ENCODE measurements at regions not wholly inside any gene's neighbourhood (a gene's known extent, or its start where the extent isn't known, plus 50 kb on each side); places are given as distances from the start of the nearest gene placed in this dataset.
"Not testable (repeated sequence)": the region's sequence is repeated elsewhere in the genome, so short reads cannot be mapped to it uniquely, and the experiment has no call there.

GRCh38 chr21:29396951-29397455 is 98.3 kb downstream of the BACH1 start:
- DNase-seq (ENCODE audit: low read depth): no peak

GRCh38 chr21:29403301-29403700 is 104.6 kb downstream of the BACH1 start:
- DNase-seq (ENCODE audit: low read depth): no peak

GRCh38 chr21:29403922-29404538 is 105.3 kb downstream of the BACH1 start:
- no peak for DNase-seq (ENCODE audit: low read depth)

GRCh38 chr21:29405503-29406122 is 106.9 kb downstream of the BACH1 start:
- DNase-seq (ENCODE audit: low read depth): no peak

- DNase-seq (ENCODE audit: low read depth): no peak
Measured at GRCh38 chr21:29406385-29406784, 107.7 kb downstream of the BACH1 start.

GRCh38 chr21:29407571-29407970 is 108.8 kb downstream of the BACH1 start:
- DNase-seq (ENCODE audit: low read depth): no peak

- DNase-seq (ENCODE audit: low read depth): no peak
Measured at GRCh38 chr21:29413683-29414082, 115.0 kb downstream of the BACH1 start.

GRCh38 chr21:29416268-29416667 is 117.5 kb downstream of the BACH1 start:
- no peak for DNase-seq (ENCODE audit: low read depth)

GRCh38 chr21:29418813-29419212 is 120.1 kb downstream of the BACH1 start:
- DNase-seq (ENCODE audit: low read depth): no peak

GRCh38 chr21:29419422-29419821 is 120.7 kb downstream of the BACH1 start:
- DNase-seq (ENCODE audit: low read depth): no peak

- DNase-seq (ENCODE audit: low read depth): no peak
Measured at GRCh38 chr21:29423099-29423870, 124.6 kb downstream of the BACH1 start.

GRCh38 chr21:29424728-29425127 is 126.0 kb downstream of the BACH1 start:
- DNase-seq (ENCODE audit: low read depth): no peak

GRCh38 chr21:29429218-29429617 is 130.5 kb downstream of the BACH1 start:
- no peak for DNase-seq (ENCODE audit: low read depth)

GRCh38 chr21:29430030-29430429 is 131.3 kb downstream of the BACH1 start:
- DNase-seq (ENCODE audit: low read depth): no peak

GRCh38 chr21:29430576-29430975 is 131.9 kb downstream of the BACH1 start:
- DNase-seq (ENCODE audit: low read depth): peak; percentile 34

- no peak for DNase-seq (ENCODE audit: low read depth)
Measured at GRCh38 chr21:29431178-29431577, 132.5 kb downstream of the BACH1 start.

GRCh38 chr21:29431680-29432079 is 133.0 kb downstream of the BACH1 start:
- no peak for DNase-seq (ENCODE audit: low read depth)

GRCh38 chr21:29433366-29434059 is 134.8 kb downstream of the BACH1 start:
- no peak for DNase-seq (ENCODE audit: low read depth)

- no peak for DNase-seq (ENCODE audit: low read depth)
Measured at GRCh38 chr21:29434081-29434480, 135.4 kb downstream of the BACH1 start.

- not testable (repeated sequence) for DNase-seq (ENCODE audit: low read depth)
Measured at GRCh38 chr21:29434982-29435381, 136.3 kb downstream of the BACH1 start.

- no peak for DNase-seq (ENCODE audit: low read depth)
Measured at GRCh38 chr21:29436143-29436542, 137.4 kb downstream of the BACH1 start.

- DNase-seq (ENCODE audit: low read depth): no peak
Measured at GRCh38 chr21:29436650-29437049, 137.9 kb downstream of the BACH1 start.

Measured in myocyte (in vitro differentiated cells).